SK-N-SH (cell line): ENCODE measurements at regions not wholly inside any gene's neighbourhood (a gene's known extent, or its start where the extent isn't known, plus 50 kb on each side); places are given as distances from the start of the nearest gene placed in this dataset.

Experiments used
- CTCF ChIA-PET: fragments of 300-600, 350-600 bp; formaldehyde crosslinking; extraction: SDS; loops from one replicate; lab custom pipeline; 2021; lab: Yijun Ruan, JAX
- POLR2A ChIA-PET: fragments of 350-600 bp; sonication (Branson Sonifier 250); formaldehyde crosslinking; extraction: SDS; loops from one replicate; lab custom pipeline; 2020; ENCODE audit warnings: antibody characterized with exemption, inconsistent platforms; lab: Yijun Ruan, JAX
- DNase-seq: peaks from one replicate; pipeline ENCODE4 v3.0.0; 2012
- H2AFZ ChIP-seq: fragments of 200-600 bp; sonication (generic); 2 replicates; pipeline ENCODE4 v1.8.1; 2016; ENCODE audit warnings: antibody characterized with exemption, mild to moderate bottlenecking, low read depth
- H3F3A ChIP-seq: fragments of 200-600 bp; sonication (generic); replicated peaks from 2 replicates; pipeline ENCODE3; 2016; ENCODE audit warnings: antibody characterized with exemption, mild to moderate bottlenecking; ENCODE audit not compliant: insufficient read depth
- H3K27ac ChIP-seq, 2 experiments: fragments of 200-500 bp in 1 of 2; fragments of 200-600 bp in 1 of 2; sonication (Bioruptor generic) in 1 of 2; sonication (generic), shearing (Covaris generic) in 1 of 2; 2 replicates each; pipeline versions ENCODE4 v1.5.1 to v1.6.1; 2014 to 2016; ENCODE audit warnings: low read depth in 2 of 2, inconsistent platforms in 1 of 2, low read length in 1 of 2, mild to moderate bottlenecking in 1 of 2, mixed read lengths in 1 of 2
- H3K27me3 ChIP-seq: fragments of 200-600 bp; sonication (generic), shearing (Covaris generic); 2 replicates; pipeline ENCODE4 v1.6.1; 2016; ENCODE audit warnings: mixed run types; ENCODE audit not compliant: insufficient read depth
- H3K36me3 ChIP-seq, 2 experiments: fragments of 200-500 bp in 1 of 2; fragments of 200-600 bp in 1 of 2; sonication (Bioruptor generic) in 1 of 2; sonication (generic) in 1 of 2; replicated peaks in 1 of 2; 2 replicates each; pipeline versions ENCODE3 to v1.5.1; 2014 to 2016; ENCODE audit warnings: low read length in 1 of 2, mild to moderate bottlenecking in 1 of 2; ENCODE audit not compliant: insufficient read depth in 2 of 2, control insufficient read depth in 1 of 2
- H3K4me1 ChIP-seq, 2 experiments: fragments of 200-500 bp in 1 of 2; fragments of 200-600 bp in 1 of 2; sonication (Bioruptor generic) in 1 of 2; sonication (generic), shearing (Covaris generic) in 1 of 2; 2 replicates each; pipeline versions ENCODE4 v1.5.1 to v1.6.1; 2014 to 2016; ENCODE audit warnings: low read depth in 1 of 2, low read length in 1 of 2, mixed run types in 1 of 2; ENCODE audit not compliant: insufficient read depth in 2 of 2, control insufficient read depth in 1 of 2
- H3K4me2 ChIP-seq: fragments of 200-600 bp; sonication (generic), shearing (Covaris generic); 2 replicates; pipeline ENCODE4 v1.6.1; 2017; ENCODE audit warnings: mixed run types
- H3K4me3 ChIP-seq, 2 experiments: fragments of 200-500 bp in 1 of 2; fragments of 200-600 bp in 1 of 2; sonication (Bioruptor generic) in 1 of 2; sonication (generic), shearing (Covaris generic) in 1 of 2; 2 replicates each; pipeline versions ENCODE4 v1.5.1 to v1.8.1; 2014 to 2016; ENCODE audit warnings: low read depth in 2 of 2, inconsistent platforms in 1 of 2, low read length in 1 of 2, mild to moderate bottlenecking in 1 of 2, mixed read lengths in 1 of 2, moderate library complexity in 1 of 2
- H3K79me2 ChIP-seq: fragments of 200-600 bp; sonication (generic); 2 replicates; pipeline ENCODE4 v1.8.1; 2017; ENCODE audit warnings: mild to moderate bottlenecking; ENCODE audit not compliant: insufficient read depth
- H3K9ac ChIP-seq: fragments of 200-600 bp; sonication (generic); 2 replicates; pipeline ENCODE4 v1.6.1; 2017; ENCODE audit warnings: mixed run types
- H3K9me2 ChIP-seq: fragments of 200-600 bp; sonication (generic); 2 replicates; pipeline ENCODE4 v1.6.1; 2017; ENCODE audit warnings: mixed run types
- H3K9me3 ChIP-seq: fragments of 200-600 bp; sonication (generic); 2 replicates; pipeline ENCODE4 v1.6.1; 2017; ENCODE audit warnings: mixed run types, mild to moderate bottlenecking, moderate library complexity
- H4K20me1 ChIP-seq: fragments of 200-600 bp; sonication (generic); 2 replicates; pipeline ENCODE4 v1.6.1; 2017; ENCODE audit warnings: mild to moderate bottlenecking, mixed run types; ENCODE audit not compliant: insufficient read depth
- EP300 ChIP-seq, 2 experiments: IDR thresholded peaks; 2 replicates each; pipeline versions ENCODE4 v1.4.0 to v1.6.1; 2012; ENCODE audit warnings: borderline replicate concordance in 1 of 2, low read depth in 1 of 2, low read length in 1 of 2
- JUND ChIP-seq: IDR thresholded peaks from 2 replicates; pipeline ENCODE4 v1.4.0; 2012
- NRF1 ChIP-seq: IDR thresholded peaks from 2 replicates; pipeline ENCODE4 v1.6.1; 2012; ENCODE audit warnings: low read depth, mild to moderate bottlenecking, low read length
- REST ChIP-seq: IDR thresholded peaks from 2 replicates; pipeline ENCODE4 v1.6.1; 2012; ENCODE audit warnings: mild to moderate bottlenecking, low read depth, low read length, moderate library complexity
- TEAD4 ChIP-seq: IDR thresholded peaks from 2 replicates; pipeline ENCODE4 v1.4.0; 2012; ENCODE audit warnings: mild to moderate bottlenecking, borderline replicate concordance; ENCODE audit not compliant: insufficient read depth
- USF2 ChIP-seq: fragments of 150-350 bp; IDR thresholded peaks from 2 replicates; pipeline ENCODE4 v1.6.1; 2017; ENCODE audit warnings: antibody characterized with exemption, low read length, low read depth, borderline replicate concordance
- WGBS: methylation state at CpG from one replicate; pipeline ENCODE4 v1.1.6; 2017; ENCODE audit warnings: low lambda C conversion rate; 5-methylcytosine and 5-hydroxymethylcytosine counted together
- TF ChIP-seq, protein P1 (sequence below): IDR thresholded peaks from 2 replicates; pipeline ENCODE4 v1.4.0; 2012; ENCODE audit warnings: low read depth

DNA sequence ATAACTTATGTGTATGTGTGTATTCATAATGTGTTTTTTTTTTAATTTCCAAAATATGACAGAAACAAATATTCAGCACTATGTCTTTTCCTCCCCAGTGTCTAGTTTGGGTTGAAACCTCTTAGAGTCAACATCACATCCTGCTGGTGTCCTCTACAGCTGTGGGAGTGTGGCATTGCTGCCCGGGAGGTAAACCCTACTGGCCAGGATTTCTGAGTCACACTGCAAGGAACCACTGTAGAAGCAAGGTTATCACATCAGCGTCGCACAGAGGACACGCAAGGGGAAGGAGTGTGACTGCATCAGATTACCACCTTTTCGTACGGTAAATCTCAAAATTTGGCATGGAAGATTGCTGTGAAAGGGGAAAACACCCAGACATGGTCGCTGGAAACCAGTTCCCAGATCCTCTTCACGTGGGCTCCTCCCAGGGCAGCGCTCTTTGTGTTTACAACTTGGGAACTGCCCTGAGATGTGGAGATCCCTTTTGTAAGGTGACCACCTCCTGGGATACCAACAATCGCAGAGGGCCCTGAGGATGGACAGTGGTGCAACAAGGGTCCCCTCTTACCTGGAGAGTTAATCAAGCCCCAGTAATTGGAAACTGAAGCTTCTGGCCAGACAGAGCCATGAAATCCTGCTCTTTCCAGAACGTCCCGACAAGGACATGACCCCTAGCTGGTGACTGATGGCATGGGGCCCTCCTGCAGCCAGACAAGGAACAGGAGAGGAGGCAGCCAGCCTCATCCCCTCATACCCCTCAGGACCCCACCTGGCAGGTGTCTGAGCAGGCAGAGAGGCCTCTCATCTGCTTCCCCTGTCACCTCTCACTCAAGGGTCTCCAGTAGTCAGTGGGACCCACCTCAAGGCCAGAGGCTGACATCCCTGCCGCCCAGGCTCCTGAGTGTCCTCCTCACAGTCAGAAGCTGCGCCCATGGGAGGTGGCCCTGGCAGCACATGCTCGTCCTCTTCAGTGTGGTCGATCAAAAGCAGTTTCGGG is 194.7 kb downstream of the MED10 start (continued):
- TF ChIP-seq, protein P1, sequence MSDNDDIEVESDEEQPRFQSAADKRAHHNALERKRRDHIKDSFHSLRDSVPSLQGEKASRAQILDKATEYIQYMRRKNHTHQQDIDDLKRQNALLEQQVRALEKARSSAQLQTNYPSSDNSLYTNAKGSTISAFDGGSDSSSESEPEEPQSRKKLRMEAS, result no peak
- no peak for TF ChIP-seq NRF1
- TF ChIP-seq EP300 (IDR thresholded peaks at IDR 0.05; ENCODE audit: borderline replicate concordance in 1 of 2, low read depth in 1 of 2, low read length in 1 of 2), result no peak
- no peak for TF ChIP-seq USF2
- TF ChIP-seq REST, result no peak

DNA sequence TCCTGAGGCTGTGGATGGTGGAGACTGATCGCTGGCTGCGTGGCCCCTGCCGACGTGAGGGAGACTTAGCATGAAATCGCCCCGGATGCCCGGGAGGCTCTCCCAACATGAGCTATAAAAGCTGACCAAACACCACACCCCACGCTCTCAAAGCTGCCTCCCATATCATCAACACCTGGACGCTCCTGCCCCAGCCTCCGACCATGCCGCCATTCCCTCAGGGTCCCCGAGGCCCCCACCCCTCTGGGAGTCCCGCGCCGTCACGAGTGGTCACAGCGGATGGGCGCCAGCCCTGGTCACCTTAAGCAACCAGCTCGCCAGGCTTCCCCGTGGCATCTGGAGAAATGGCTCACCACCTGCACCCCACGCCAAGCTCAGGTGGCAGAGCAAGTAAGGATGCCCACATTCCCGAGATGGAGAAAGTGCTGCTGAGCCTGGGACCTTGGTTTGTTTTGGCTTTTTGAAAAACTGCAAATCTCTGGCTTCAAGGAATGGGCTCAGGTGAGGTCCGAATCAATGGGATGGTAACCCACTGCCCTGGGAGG is 196.0 kb downstream of the MED10 start:
- POLR2A ChIA-PET, result no interaction called here

More for the DNA sequence above, 196.0 kb downstream of the MED10 start:
- no peak overlapping the region for H3K27ac ChIP-seq
- H3K4me1 ChIP-seq, result no peaks in the 10 kb centered on the region; a peak in 1 of 4 replicates
- H3K79me2 ChIP-seq, result no peaks in the 10 kb centered on the region
- H3K27me3 ChIP-seq, result no peaks in the 10 kb centered on the region
- no peaks in the 10 kb centered on the region for H3F3A ChIP-seq
- H3K9ac ChIP-seq, result no peak overlapping the region
- H2AFZ ChIP-seq, result no peak overlapping the region
- no peaks in the 10 kb centered on the region for H3K36me3 ChIP-seq
- H3K4me2 ChIP-seq, result no peak overlapping the region
- 68% methylated on average over 17 of the region's 23 CpGs for WGBS
- H4K20me1 ChIP-seq, result no peaks in the 10 kb centered on the region
- H3K9me2 ChIP-seq, result no peaks in the 10 kb centered on the region
- CTCF ChIA-PET, result no interaction called here
- DNase-seq, result no peak
- no peak for TF ChIP-seq EP300 (IDR thresholded peaks at IDR 0.05; ENCODE audit: borderline replicate concordance in 1 of 2, low read depth in 1 of 2, low read length in 1 of 2)
- TF ChIP-seq, protein P1, result no peak
- TF ChIP-seq JUND, result no peak
- no peak for TF ChIP-seq TEAD4
- H3K4me3 ChIP-seq, result no peak overlapping the region
- H3K9me3 ChIP-seq, result no peaks in the 10 kb centered on the region
